ENCODE measurements at regions not wholly inside any gene's neighbourhood (a gene's known extent, or its start where the extent isn't known, plus 50 kb on each side); places are given as distances from the start of the nearest gene placed in this dataset.
A peak's percentile ranks its signal among the peaks of the same experiment; 100 is the strongest.
"Not testable (repeated sequence)": the region's sequence is repeated elsewhere in the genome, so short reads cannot be mapped to it uniquely, and the experiment has no call there.

GRCh38 chr9:38134611-38135237 is 65.7 kb upstream of the SHB start:
- ATAC-seq: no peak
- H3K4me3 Mint-ChIP-seq: no peak overlapping the region
- H3K36me3 Mint-ChIP-seq (ENCODE audit: low read depth): peaks cover 2% of the 10 kb centered on the region
- no peak for DNase-seq
- H3K27me3 Mint-ChIP-seq: peaks cover 47% of the 10 kb centered on the region
- peaks cover 3% of the 10 kb centered on the region for H3K4me1 Mint-ChIP-seq
- no peak overlapping the region for H3K27ac Mint-ChIP-seq
- H3K9me3 ChIP-seq (ENCODE audit: control insufficient read depth, low read length, poor library complexity, severe bottlenecking): no peaks in the 10 kb centered on the region

GRCh38 chr9:38133595-38133994 is 64.6 kb upstream of the SHB start:
- ATAC-seq (no peak), DNase-seq (no peak)
- Mint-ChIP-seq H3K36me3 (ENCODE audit: low read depth) (peaks cover 2% of the 10 kb centered on the region), H3K27me3 (peaks cover 41% of the 10 kb centered on the region), H3K27ac (no peak overlapping the region), H3K4me3 (no peak overlapping the region), H3K4me1 (no peaks in the 10 kb centered on the region)
- no peaks in the 10 kb centered on the region for H3K9me3 ChIP-seq (ENCODE audit: control insufficient read depth, low read length, poor library complexity, severe bottlenecking)

- ATAC-seq: no peak
- Mint-ChIP-seq H3K36me3 (ENCODE audit: low read depth) (peaks cover 2% of the 10 kb centered on the region), H3K4me1 (no peaks in the 10 kb centered on the region), H3K27ac (no peak overlapping the region), H3K27me3 (peaks cover 34% of the 10 kb centered on the region), H3K4me3 (no peak overlapping the region)
- H3K9me3 ChIP-seq (ENCODE audit: control insufficient read depth, low read length, poor library complexity, severe bottlenecking): no peaks in the 10 kb centered on the region
- no peak for DNase-seq
Observed at GRCh38 chr9:38132956-38133355, 63.9 kb upstream of the SHB start.

GRCh38 chr9:38131729-38132128 is 62.7 kb upstream of the SHB start:
- Mint-ChIP-seq H3K27ac (no peak overlapping the region), H3K27me3 (peaks cover 24% of the 10 kb centered on the region), H3K36me3 (ENCODE audit: low read depth) (peaks cover 2% of the 10 kb centered on the region), H3K4me1 (no peaks in the 10 kb centered on the region), H3K4me3 (no peak overlapping the region)
- no peak for ATAC-seq
- H3K9me3 ChIP-seq (ENCODE audit: control insufficient read depth, low read length, poor library complexity, severe bottlenecking): no peaks in the 10 kb centered on the region
- DNase-seq: no peak

- peaks cover 26% of the 10 kb centered on the region for H3K27me3 Mint-ChIP-seq
Observed at GRCh38 chr9:38130724-38131123, 61.7 kb upstream of the SHB start.

GRCh38 chr9:38129366-38129765 is 60.3 kb upstream of the SHB start:
- H3K4me3 Mint-ChIP-seq: no peak overlapping the region
- no peaks in the 10 kb centered on the region for H3K4me1 Mint-ChIP-seq
- DNase-seq: no peak
- H3K9me3 ChIP-seq (ENCODE audit: control insufficient read depth, low read length, poor library complexity, severe bottlenecking): no peaks in the 10 kb centered on the region
- H3K36me3 Mint-ChIP-seq (ENCODE audit: low read depth): peaks cover 2% of the 10 kb centered on the region
- H3K27ac Mint-ChIP-seq: no peak overlapping the region
- no peak for ATAC-seq
- peaks cover 32% of the 10 kb centered on the region for H3K27me3 Mint-ChIP-seq

More at GRCh38 chr9:38130724-38131123, 61.7 kb upstream of the SHB start:
- Mint-ChIP-seq H3K36me3 (ENCODE audit: low read depth) (peaks cover 2% of the 10 kb centered on the region), H3K27ac (no peak overlapping the region), H3K4me1 (no peaks in the 10 kb centered on the region), H3K4me3 (no peak overlapping the region)
- no peaks in the 10 kb centered on the region for H3K9me3 ChIP-seq (ENCODE audit: control insufficient read depth, low read length, poor library complexity, severe bottlenecking)
- ATAC-seq (no peak), DNase-seq (no peak)

- Mint-ChIP-seq H3K36me3 (ENCODE audit: low read depth) (peaks cover 2% of the 10 kb centered on the region), H3K27ac (no peak overlapping the region), H3K4me1 (no peaks in the 10 kb centered on the region), H3K27me3 (peaks cover 32% of the 10 kb centered on the region), H3K4me3 (no peak overlapping the region)
- DNase-seq: no peak
- no peaks in the 10 kb centered on the region for H3K9me3 ChIP-seq (ENCODE audit: control insufficient read depth, low read length, poor library complexity, severe bottlenecking)
- no peak for ATAC-seq
Observed at GRCh38 chr9:38128752-38129270, 59.8 kb upstream of the SHB start.

GRCh38 chr9:38127271-38127839 is 58.3 kb upstream of the SHB start:
- no peak overlapping the region for H3K27ac Mint-ChIP-seq
- no peaks in the 10 kb centered on the region for H3K36me3 Mint-ChIP-seq (ENCODE audit: low read depth)
- peaks cover 26% of the 10 kb centered on the region for H3K27me3 Mint-ChIP-seq
- ATAC-seq (no peak), DNase-seq (no peak)
- H3K9me3 ChIP-seq (ENCODE audit: control insufficient read depth, low read length, poor library complexity, severe bottlenecking): no peaks in the 10 kb centered on the region
- no peaks in the 10 kb centered on the region for H3K4me1 Mint-ChIP-seq
- no peak overlapping the region for H3K4me3 Mint-ChIP-seq

- H3K4me3 Mint-ChIP-seq: no peak overlapping the region
- DNase-seq (no peak), ATAC-seq (no peak)
- peaks cover 26% of the 10 kb centered on the region for H3K27me3 Mint-ChIP-seq
- H3K27ac Mint-ChIP-seq: no peak overlapping the region
- no peaks in the 10 kb centered on the region for H3K9me3 ChIP-seq (ENCODE audit: control insufficient read depth, low read length, poor library complexity, severe bottlenecking)
- no peaks in the 10 kb centered on the region for H3K36me3 Mint-ChIP-seq (ENCODE audit: low read depth)
- H3K4me1 Mint-ChIP-seq: no peaks in the 10 kb centered on the region
Observed at GRCh38 chr9:38126730-38127129, 57.7 kb upstream of the SHB start.

- Mint-ChIP-seq H3K36me3 (ENCODE audit: low read depth) (no peaks in the 10 kb centered on the region), H3K27ac (no peak overlapping the region), H3K4me1 (no peaks in the 10 kb centered on the region), H3K27me3 (peaks cover 26% of the 10 kb centered on the region), H3K4me3 (no peak overlapping the region)
- DNase-seq (no peak), ATAC-seq (no peak)
- no peaks in the 10 kb centered on the region for H3K9me3 ChIP-seq (ENCODE audit: control insufficient read depth, low read length, poor library complexity, severe bottlenecking)
Observed at GRCh38 chr9:38125889-38126288, 56.9 kb upstream of the SHB start.

- not testable (repeated sequence) for H3K27ac Mint-ChIP-seq; H3K36me3 Mint-ChIP-seq (ENCODE audit: low read depth); H3K4me1 Mint-ChIP-seq; ATAC-seq; H3K4me3 Mint-ChIP-seq; H3K9me3 ChIP-seq (ENCODE audit: control insufficient read depth, low read length, poor library complexity, severe bottlenecking); DNase-seq
- peaks cover 45% of the 10 kb centered on the region for H3K27me3 Mint-ChIP-seq
Observed at GRCh38 chr9:38123359-38123758, 54.3 kb upstream of the SHB start.

GRCh38 chr9:38120961-38121360 is 51.9 kb upstream of the SHB start:
- ATAC-seq: no peak

GRCh38 chr9:38119560-38120236 is 50.7 kb upstream of the SHB start:
- H3K4me3 Mint-ChIP-seq: no peak overlapping the region
- ATAC-seq (no peak), DNase-seq (no peak)
- no peaks in the 10 kb centered on the region for H3K4me1 Mint-ChIP-seq
- H3K27me3 Mint-ChIP-seq: peaks cover 45% of the 10 kb centered on the region
- H3K9me3 ChIP-seq (ENCODE audit: control insufficient read depth, low read length, poor library complexity, severe bottlenecking): no peaks in the 10 kb centered on the region
- H3K36me3 Mint-ChIP-seq (ENCODE audit: low read depth): peaks cover 3% of the 10 kb centered on the region
- H3K27ac Mint-ChIP-seq: peak overlapping the region; percentile 47

More at GRCh38 chr9:38120961-38121360, 51.9 kb upstream of the SHB start:
- no peak for DNase-seq
- no peaks in the 10 kb centered on the region for H3K9me3 ChIP-seq (ENCODE audit: control insufficient read depth, low read length, poor library complexity, severe bottlenecking)
- Mint-ChIP-seq H3K4me3 (no peak overlapping the region), H3K27me3 (peaks cover 47% of the 10 kb centered on the region), H3K36me3 (ENCODE audit: low read depth) (peaks cover 3% of the 10 kb centered on the region), H3K27ac (no peak overlapping the region), H3K4me1 (no peaks in the 10 kb centered on the region)
